Hepatocyte (in vitro differentiated cells): ENCODE measurements at regions not wholly inside any gene's neighbourhood (a gene's known extent, or its start where the extent isn't known, plus 50 kb on each side); places are given as distances from the start of the nearest gene placed in this dataset.

Source experiments
- DNase-seq: peaks from one replicate; pipeline ENCODE4 v3.0.0-alpha.2; 2016; ENCODE audit warnings: low spot score
- H2AFZ ChIP-seq: fragments of 200-600 bp; sonication (generic); 2 replicates; pipeline ENCODE4 v1.6.0; 2016; ENCODE audit warnings: antibody characterized with exemption, mild to moderate bottlenecking
- H3K27ac ChIP-seq: fragments of 200-600 bp; sonication (generic); 2 replicates; pipeline ENCODE4 v1.5.1; 2016; ENCODE audit warnings: mild to moderate bottlenecking
- H3K27me3 ChIP-seq: fragments of 200-600 bp; sonication (generic); 2 replicates; pipeline ENCODE4 v1.6.1; 2016
- H3K36me3 ChIP-seq: fragments of 200-600 bp; sonication (generic); replicated peaks from 2 replicates; pipeline ENCODE4 v1.5.1; 2016; ENCODE audit warnings: low read depth; ENCODE audit not compliant: insufficient read depth
- H3K4me1 ChIP-seq: fragments of 200-600 bp; sonication (generic); 2 replicates; pipeline ENCODE4 v1.5.1; 2016; ENCODE audit warnings: mild to moderate bottlenecking, moderate library complexity; ENCODE audit not compliant: insufficient read depth
- H3K4me2 ChIP-seq: fragments of 200-600 bp; sonication (generic); 2 replicates; pipeline ENCODE4 v1.6.0; 2016
- H3K4me3 ChIP-seq: fragments of 200-600 bp; sonication (generic); 2 replicates; pipeline ENCODE4 v1.5.1; 2016; ENCODE audit warnings: mild to moderate bottlenecking
- H3K79me2 ChIP-seq: fragments of 200-600 bp; sonication (generic); 2 replicates; pipeline ENCODE4 v1.6.0; 2017; ENCODE audit warnings: mild to moderate bottlenecking
- H3K9me2 ChIP-seq: fragments of 200-600 bp; sonication (generic); replicated peaks from 2 replicates; pipeline ENCODE4 v1.6.0; 2017; ENCODE audit warnings: mild to moderate bottlenecking; ENCODE audit not compliant: insufficient read depth
- H3K9me3 ChIP-seq: fragments of 200-600 bp; sonication (generic); 2 replicates; pipeline ENCODE4 v1.5.1; 2016; ENCODE audit warnings: low read depth, mild to moderate bottlenecking
- H4K20me1 ChIP-seq: fragments of 200-600 bp; sonication (generic); 2 replicates; pipeline ENCODE4 v1.6.0; 2016; ENCODE audit warnings: mild to moderate bottlenecking; ENCODE audit not compliant: insufficient read depth, poor library complexity, severe bottlenecking
- EZH2 ChIP-seq: fragments of 200-600 bp; sonication (generic); IDR thresholded peaks from 2 replicates; pipeline ENCODE4 v1.6.1; 2016; ENCODE audit warnings: antibody characterized with exemption, mild to moderate bottlenecking, borderline replicate concordance
- EZH2phosphoT487 ChIP-seq: fragments of 200-600 bp; sonication (generic); IDR thresholded peaks from one replicate; pipeline ENCODE4 v1.6.1; 2018; ENCODE audit warnings: antibody characterized with exemption, mild to moderate bottlenecking, low read depth, moderate library complexity; ENCODE audit not compliant: unreplicated experiment, severe bottlenecking
- WGBS: methylation state at CpG from one replicate; pipeline ENCODE4 v1.1.6; 2016; ENCODE audit warnings: low lambda C conversion rate; ENCODE audit errors: missing lambda C conversion rate; 5-methylcytosine and 5-hydroxymethylcytosine counted together
- TF ChIP-seq, protein P1 (sequence below): fragments of 200-600 bp; sonication (generic); IDR thresholded peaks from 2 replicates; pipeline ENCODE4 v1.5.1; 2016; ENCODE audit warnings: antibody characterized with exemption, mild to moderate bottlenecking; ENCODE audit not compliant: poor library complexity

DNA sequence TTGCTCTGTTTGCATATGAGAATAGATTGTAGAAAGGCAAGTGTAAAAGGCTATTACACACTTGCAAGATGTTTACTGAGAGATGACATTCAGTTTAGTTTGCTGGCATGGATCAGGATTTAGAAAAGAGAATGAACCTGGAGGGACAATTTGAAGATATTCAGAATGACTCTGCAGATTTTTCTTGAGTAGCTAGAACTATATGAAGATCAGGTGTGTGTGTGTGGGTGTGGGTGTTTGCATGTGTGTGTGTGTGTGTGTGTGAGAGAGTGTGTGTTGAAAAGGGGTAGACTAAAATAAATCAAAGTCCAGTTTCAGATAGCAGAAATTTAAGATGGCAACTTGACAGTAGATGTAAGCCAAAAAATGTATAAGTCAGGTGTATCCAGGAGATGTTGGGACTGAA, 74.0 kb upstream of the ANXA1 start:
- Histone ChIP-seq H3K9me2 (no peaks in the 10 kb centered on the region), H3K27me3 (no peaks in the 10 kb centered on the region), H3K4me1 (peaks cover 6% of the 10 kb centered on the region), H3K9me3 (no peaks in the 10 kb centered on the region), H3K79me2 (no peaks in the 10 kb centered on the region), H2AFZ (no peak overlapping the region), H3K4me3 (no peak overlapping the region), H4K20me1 (no peaks in the 10 kb centered on the region), H3K27ac (no peak overlapping the region), H3K36me3 (no peaks in the 10 kb centered on the region), H3K4me2 (no peak overlapping the region)
- TF ChIP-seq EZH2 (no peak), EZH2phosphoT487 (no peak)
- TF ChIP-seq, protein P1, sequence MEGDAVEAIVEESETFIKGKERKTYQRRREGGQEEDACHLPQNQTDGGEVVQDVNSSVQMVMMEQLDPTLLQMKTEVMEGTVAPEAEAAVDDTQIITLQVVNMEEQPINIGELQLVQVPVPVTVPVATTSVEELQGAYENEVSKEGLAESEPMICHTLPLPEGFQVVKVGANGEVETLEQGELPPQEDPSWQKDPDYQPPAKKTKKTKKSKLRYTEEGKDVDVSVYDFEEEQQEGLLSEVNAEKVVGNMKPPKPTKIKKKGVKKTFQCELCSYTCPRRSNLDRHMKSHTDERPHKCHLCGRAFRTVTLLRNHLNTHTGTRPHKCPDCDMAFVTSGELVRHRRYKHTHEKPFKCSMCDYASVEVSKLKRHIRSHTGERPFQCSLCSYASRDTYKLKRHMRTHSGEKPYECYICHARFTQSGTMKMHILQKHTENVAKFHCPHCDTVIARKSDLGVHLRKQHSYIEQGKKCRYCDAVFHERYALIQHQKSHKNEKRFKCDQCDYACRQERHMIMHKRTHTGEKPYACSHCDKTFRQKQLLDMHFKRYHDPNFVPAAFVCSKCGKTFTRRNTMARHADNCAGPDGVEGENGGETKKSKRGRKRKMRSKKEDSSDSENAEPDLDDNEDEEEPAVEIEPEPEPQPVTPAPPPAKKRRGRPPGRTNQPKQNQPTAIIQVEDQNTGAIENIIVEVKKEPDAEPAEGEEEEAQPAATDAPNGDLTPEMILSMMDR = no peak
- no peak for DNase-seq

DNA sequence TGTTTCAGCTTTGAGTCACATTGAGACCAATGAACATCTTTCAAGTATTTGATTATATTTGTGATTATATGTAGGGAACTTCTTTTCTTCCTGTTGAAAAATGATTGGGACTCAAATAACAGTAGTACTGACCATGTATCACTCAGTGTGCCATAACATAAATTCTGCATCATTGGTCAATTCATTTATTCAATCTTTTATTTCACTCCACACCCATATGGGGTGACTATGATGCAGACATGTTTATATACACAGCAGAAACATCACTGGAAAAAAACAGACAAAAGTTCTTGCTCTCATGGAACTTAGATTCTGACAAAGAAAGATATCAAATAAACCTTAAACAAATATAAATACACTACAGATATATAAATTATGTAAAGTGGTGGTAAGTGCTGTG, 74.7 kb upstream of the ANXA1 start:
- Histone ChIP-seq H3K27me3 (no peaks in the 10 kb centered on the region), H3K9me3 (no peaks in the 10 kb centered on the region), H3K9me2 (no peaks in the 10 kb centered on the region), H3K4me2 (no peak overlapping the region), H2AFZ (no peak overlapping the region), H3K4me3 (no peak overlapping the region), H3K27ac (no peak overlapping the region), H4K20me1 (no peaks in the 10 kb centered on the region), H3K36me3 (no peaks in the 10 kb centered on the region), H3K79me2 (no peaks in the 10 kb centered on the region), H3K4me1 (peaks cover 6% of the 10 kb centered on the region)
- DNase-seq = no peak
- TF ChIP-seq EZH2phosphoT487 = no peak
- TF ChIP-seq, protein P1 = no peak
- no peak for TF ChIP-seq EZH2

DNA sequence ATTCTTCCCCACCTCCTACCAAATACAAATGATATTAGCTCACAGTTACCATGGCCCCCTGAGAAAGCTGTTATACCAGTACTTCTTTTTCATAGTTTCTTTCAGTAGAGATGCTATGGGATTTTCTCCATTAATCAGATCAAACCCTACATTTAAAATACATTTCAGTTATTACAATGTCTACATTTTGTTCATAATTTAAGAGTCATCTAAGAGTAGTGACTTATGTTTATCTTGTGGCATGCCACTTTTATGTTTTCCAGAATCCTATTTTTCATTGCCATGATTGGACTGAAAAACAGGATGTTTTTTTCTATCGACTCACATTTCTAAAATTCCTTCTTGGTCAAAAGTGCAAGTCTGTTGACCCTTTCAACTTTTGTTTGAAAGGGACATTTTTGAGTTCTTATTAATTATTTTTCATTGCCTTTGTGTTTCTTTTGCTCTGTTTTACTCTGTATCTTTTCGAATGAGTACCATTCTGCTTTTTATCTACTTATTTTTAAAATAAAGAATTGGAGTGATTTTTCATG, 77.4 kb upstream of the ANXA1 start:
- Histone ChIP-seq H3K4me3 (no peak overlapping the region), H3K9me3 (no peaks in the 10 kb centered on the region), H4K20me1 (no peaks in the 10 kb centered on the region), H3K9me2 (no peaks in the 10 kb centered on the region), H3K27me3 (no peaks in the 10 kb centered on the region), H3K4me2 (no peak overlapping the region), H3K36me3 (no peaks in the 10 kb centered on the region), H3K27ac (no peak overlapping the region), H3K4me1 (no peaks in the 10 kb centered on the region), H2AFZ (no peak overlapping the region), H3K79me2 (no peaks in the 10 kb centered on the region)
- WGBS = 88% methylated on average over 2 of the region's 2 CpGs
- no peak for DNase-seq
- TF ChIP-seq EZH2 (no peak), EZH2phosphoT487 (no peak)
- TF ChIP-seq, protein P1 = no peak
